Neutrophil (primary cell): ENCODE measurements at regions not wholly inside any gene's neighbourhood (a gene's known extent, or its start where the extent isn't known, plus 50 kb on each side); places are given as distances from the start of the nearest gene placed in this dataset.

Source experiments
- H3K27ac ChIP-seq: fragments of 200-600 bp; sonication (generic); 2 replicates; pipeline ENCODE4 v1.5.1; 2016; ENCODE audit warnings: mild to moderate bottlenecking, moderate library complexity
- H3K27me3 ChIP-seq: fragments of 200-600 bp; sonication (generic); 2 replicates; pipeline ENCODE4 v1.6.0; 2016; ENCODE audit warnings: mild to moderate bottlenecking
- H3K36me3 ChIP-seq: fragments of 200-600 bp; sonication (generic); 2 replicates; pipeline ENCODE4 v1.5.1; 2017
- H3K4me1 ChIP-seq, 2 experiments: fragments of 200-600 bp in 1 of 2; sonication (generic) in 1 of 2; 1 replicate in 1 of 2; 2 replicates in 1 of 2; pipeline versions ENCODE4 v1.5.1 to v1.6.1; 2013 to 2016; ENCODE audit warnings: low read depth in 1 of 2, low read length in 1 of 2, mild to moderate bottlenecking in 1 of 2, moderate library complexity in 1 of 2; ENCODE audit not compliant: control insufficient read depth in 1 of 2, insufficient read depth in 1 of 2
- H3K4me3 ChIP-seq, 2 experiments: fragments of 200-600 bp in 1 of 2; sonication (generic) in 1 of 2; 1 replicate in 1 of 2; 2 replicates in 1 of 2; pipeline ENCODE4 v1.5.1; 2013 to 2016; ENCODE audit warnings: low read depth in 1 of 2, low read length in 1 of 2, mild to moderate bottlenecking in 1 of 2, moderate library complexity in 1 of 2
- H3K9me3 ChIP-seq: fragments of 200-600 bp; sonication (generic); 2 replicates; pipeline ENCODE4 v1.5.1; 2016
- TF ChIP-seq, protein P1 (sequence below): fragments of 200-600 bp; sonication (generic); IDR thresholded peaks from 2 replicates; pipeline ENCODE4 v1.5.1; 2016; ENCODE audit warnings: antibody characterized with exemption

DNA sequence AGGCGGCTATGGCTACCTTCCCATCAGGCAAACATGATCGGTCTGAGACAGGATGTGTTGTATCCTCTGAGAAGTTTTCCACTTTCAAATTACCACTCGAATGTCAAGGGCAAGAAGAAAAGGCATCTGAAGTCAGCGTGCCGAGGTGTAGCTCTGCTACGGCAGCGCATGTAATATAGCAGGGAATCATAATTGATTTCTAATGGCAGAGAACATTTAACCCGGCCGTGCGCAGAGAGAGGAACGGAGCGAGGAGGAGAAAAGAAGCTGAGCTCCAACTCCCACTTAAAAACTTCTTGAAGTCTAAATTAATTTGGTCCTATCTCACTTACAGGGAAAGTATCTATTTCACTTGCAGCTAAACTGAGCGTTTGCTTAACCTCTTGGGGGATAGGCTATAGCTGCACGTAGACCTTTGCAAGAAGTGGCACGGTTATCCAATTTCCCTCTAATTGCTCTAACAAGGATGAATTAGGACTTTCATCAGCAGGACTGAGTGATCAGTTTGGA, 137.3 kb upstream of the KIRREL3 start:
- TF ChIP-seq, protein P1, sequence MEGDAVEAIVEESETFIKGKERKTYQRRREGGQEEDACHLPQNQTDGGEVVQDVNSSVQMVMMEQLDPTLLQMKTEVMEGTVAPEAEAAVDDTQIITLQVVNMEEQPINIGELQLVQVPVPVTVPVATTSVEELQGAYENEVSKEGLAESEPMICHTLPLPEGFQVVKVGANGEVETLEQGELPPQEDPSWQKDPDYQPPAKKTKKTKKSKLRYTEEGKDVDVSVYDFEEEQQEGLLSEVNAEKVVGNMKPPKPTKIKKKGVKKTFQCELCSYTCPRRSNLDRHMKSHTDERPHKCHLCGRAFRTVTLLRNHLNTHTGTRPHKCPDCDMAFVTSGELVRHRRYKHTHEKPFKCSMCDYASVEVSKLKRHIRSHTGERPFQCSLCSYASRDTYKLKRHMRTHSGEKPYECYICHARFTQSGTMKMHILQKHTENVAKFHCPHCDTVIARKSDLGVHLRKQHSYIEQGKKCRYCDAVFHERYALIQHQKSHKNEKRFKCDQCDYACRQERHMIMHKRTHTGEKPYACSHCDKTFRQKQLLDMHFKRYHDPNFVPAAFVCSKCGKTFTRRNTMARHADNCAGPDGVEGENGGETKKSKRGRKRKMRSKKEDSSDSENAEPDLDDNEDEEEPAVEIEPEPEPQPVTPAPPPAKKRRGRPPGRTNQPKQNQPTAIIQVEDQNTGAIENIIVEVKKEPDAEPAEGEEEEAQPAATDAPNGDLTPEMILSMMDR = no peak
- Histone ChIP-seq H3K27me3 (no peaks in the 10 kb centered on the region), H3K4me3 (no peak overlapping the region), H3K9me3 (no peaks in the 10 kb centered on the region), H3K27ac (no peak overlapping the region), H3K36me3 (no peaks in the 10 kb centered on the region), H3K4me1 (no peaks in the 10 kb centered on the region)

GRCh38 chr11:127136438-127136837, 135.9 kb upstream of the KIRREL3 start:
- H3K9me3 ChIP-seq = no peaks in the 10 kb centered on the region
- TF ChIP-seq, protein P1 = no peak
- H3K4me3 ChIP-seq = no peak overlapping the region
- no peaks in the 10 kb centered on the region for H3K36me3 ChIP-seq
- H3K27me3 ChIP-seq = no peaks in the 10 kb centered on the region
- H3K4me1 ChIP-seq = no peaks in the 10 kb centered on the region
- no peak overlapping the region for H3K27ac ChIP-seq

GRCh38 chr11:127135256-127135655, 134.7 kb upstream of the KIRREL3 start:
- H3K4me3 ChIP-seq = no peak overlapping the region
- no peaks in the 10 kb centered on the region for H3K36me3 ChIP-seq
- TF ChIP-seq, protein P1 = no peak
- no peak overlapping the region for H3K27ac ChIP-seq
- H3K4me1 ChIP-seq = no peaks in the 10 kb centered on the region
- no peaks in the 10 kb centered on the region for H3K27me3 ChIP-seq
- H3K9me3 ChIP-seq = no peaks in the 10 kb centered on the region

DNA sequence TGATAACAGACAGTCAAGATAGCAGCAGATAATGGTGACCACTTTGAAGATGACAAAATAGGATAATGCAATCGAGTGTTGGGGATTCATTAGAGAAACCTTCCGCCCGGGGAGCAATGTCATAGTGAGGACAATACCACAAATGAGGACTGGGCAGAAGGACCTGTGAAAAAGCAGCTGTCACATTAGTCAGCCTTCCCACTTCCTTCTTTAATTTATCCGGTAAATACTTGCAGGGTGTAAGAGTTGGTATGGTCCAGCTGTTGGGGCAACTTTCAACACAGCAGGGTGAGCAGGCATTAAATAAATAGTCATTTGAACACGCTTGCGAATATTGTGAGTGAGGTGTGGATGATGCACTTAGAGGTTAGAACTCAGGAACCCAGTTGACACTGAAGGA, 132.5 kb upstream of the KIRREL3 start:
- Histone ChIP-seq H3K4me1 (no peaks in the 10 kb centered on the region), H3K9me3 (no peaks in the 10 kb centered on the region), H3K36me3 (no peaks in the 10 kb centered on the region), H3K4me3 (no peak overlapping the region), H3K27me3 (no peaks in the 10 kb centered on the region), H3K27ac (no peak overlapping the region)
- TF ChIP-seq, protein P1 = no peak

DNA sequence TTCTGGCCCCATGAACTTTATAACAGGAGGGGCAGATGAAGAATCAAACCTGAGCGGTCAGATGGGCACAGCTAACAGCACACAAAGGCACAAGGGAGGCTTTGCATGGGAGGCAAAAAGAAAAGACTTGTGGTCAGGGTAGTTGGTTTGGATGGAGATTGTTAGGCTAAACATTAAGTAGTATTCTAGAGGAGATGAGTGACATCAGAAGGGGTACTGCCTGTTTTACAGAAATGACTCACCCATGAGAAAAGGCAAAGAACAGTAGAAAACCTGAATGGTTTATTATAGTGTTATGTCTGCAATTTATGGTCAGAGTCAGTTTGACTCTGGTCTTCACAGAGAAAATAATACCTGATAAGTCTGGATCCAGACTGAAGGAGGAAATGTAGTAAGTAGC, 129.8 kb upstream of the KIRREL3 start:
- Histone ChIP-seq H3K27ac (no peak overlapping the region), H3K27me3 (no peaks in the 10 kb centered on the region), H3K9me3 (no peaks in the 10 kb centered on the region), H3K4me3 (no peak overlapping the region), H3K4me1 (no peaks in the 10 kb centered on the region), H3K36me3 (no peaks in the 10 kb centered on the region)
- TF ChIP-seq, protein P1 = no peak

GRCh38 chr11:127126986-127127385, 126.4 kb upstream of the KIRREL3 start:
- no peaks in the 10 kb centered on the region for H3K36me3 ChIP-seq
- H3K27ac ChIP-seq = no peak overlapping the region

More at GRCh38 chr11:127126986-127127385, 126.4 kb upstream of the KIRREL3 start:
- Histone ChIP-seq H3K4me3 (no peak overlapping the region), H3K27me3 (no peaks in the 10 kb centered on the region), H3K4me1 (no peaks in the 10 kb centered on the region), H3K9me3 (no peaks in the 10 kb centered on the region)
- TF ChIP-seq, protein P1 = no peak
